NCI-H82 treated with DMSO at 0.1 percent for 48 hours (cell line): ENCODE measurements at regions not wholly inside any gene's neighbourhood (a gene's known extent, or its start where the extent isn't known, plus 50 kb on each side); places are given as distances from the start of the nearest gene placed in this dataset.
"Not testable (repeated sequence)": the region's sequence is repeated elsewhere in the genome, so short reads cannot be mapped to it uniquely, and the experiment has no call there.

Source experiments
- DNase-seq: peaks from one replicate; lab custom pipeline; 2025; ENCODE audit not compliant: unreplicated experiment; lab: John Stamatoyannopoulos, UW

GRCh38 chrX:112368371-112368770, 285.8 kb upstream of the TRPC5 start:
- no peak for DNase-seq

GRCh38 chrX:112367065-112367464, 284.5 kb upstream of the TRPC5 start:
- DNase-seq: no peak

GRCh38 chrX:112359906-112360305, 277.3 kb upstream of the TRPC5 start:
- DNase-seq: no peak

GRCh38 chrX:112355931-112356330, 273.4 kb upstream of the TRPC5 start:
- DNase-seq: no peak

GRCh38 chrX:112341598-112341997, 259.0 kb upstream of the TRPC5 start:
- DNase-seq: no peak

- no peak for DNase-seq
These were observed 230.6 kb upstream of the TRPC5 start for GRCh38 chrX:112313201-112313600.

- DNase-seq: no peak
These were observed 223.5 kb upstream of the TRPC5 start for GRCh38 chrX:112306027-112306426.

- DNase-seq: no peak
These were observed 197.4 kb upstream of the TRPC5 start for GRCh38 chrX:112279940-112280339.

- DNase-seq: peak; percentile 56
These were observed 188.4 kb upstream of the TRPC5 start for GRCh38 chrX:112270991-112271390.

GRCh38 chrX:112266136-112266535, 183.6 kb upstream of the TRPC5 start:
- no peak for DNase-seq

- DNase-seq: no peak
These were observed 176.8 kb upstream of the TRPC5 start for GRCh38 chrX:112259375-112259774.

- no peak for DNase-seq
These were observed 172.3 kb upstream of the TRPC5 start for GRCh38 chrX:112254896-112255295.

GRCh38 chrX:112247714-112248113, 165.1 kb upstream of the TRPC5 start:
- no peak for DNase-seq

- no peak for DNase-seq
These were observed 153.0 kb upstream of the TRPC5 start for GRCh38 chrX:112235547-112235946.

- DNase-seq: no peak
These were observed 150.6 kb upstream of the TRPC5 start for GRCh38 chrX:112233164-112233563.

GRCh38 chrX:112226795-112227194, 144.2 kb upstream of the TRPC5 start:
- not testable (repeated sequence) for DNase-seq

GRCh38 chrX:112223391-112223790, 140.8 kb upstream of the TRPC5 start:
- DNase-seq: peak; percentile 72

GRCh38 chrX:112218388-112218787, 135.8 kb upstream of the TRPC5 start:
- no peak for DNase-seq

- DNase-seq: no peak
These were observed 128.9 kb upstream of the TRPC5 start for GRCh38 chrX:112211459-112211858.

- peak; percentile 73 for DNase-seq
These were observed 115.3 kb upstream of the TRPC5 start for GRCh38 chrX:112197840-112198239.

- DNase-seq: no peak
These were observed 108.1 kb upstream of the TRPC5 start for GRCh38 chrX:112190646-112191045.

- not testable (repeated sequence) for DNase-seq
These were observed 98.8 kb upstream of the TRPC5 start for GRCh38 chrX:112181361-112181760.

- no peak for DNase-seq
These were observed 81.8 kb upstream of the TRPC5 start for GRCh38 chrX:112164420-112164819.

- DNase-seq: no peak
These were observed 81.3 kb upstream of the TRPC5 start for GRCh38 chrX:112163906-112164305.
